Neural crest cell (in vitro differentiated cells): ENCODE measurements at regions not wholly inside any gene's neighbourhood (a gene's known extent, or its start where the extent isn't known, plus 50 kb on each side); places are given as distances from the start of the nearest gene placed in this dataset.

ENCODE experiments used
- DNase-seq: peaks from one replicate; pipeline ENCODE4 v3.0.0; 2021; ENCODE audit warnings: low read depth, mixed read lengths, low spot score
- H3K27ac Mint-ChIP-seq: one replicate; pipeline ENCODE4 v1.8.0; 2021; ENCODE audit warnings: mild to moderate bottlenecking, mixed read lengths; ENCODE audit not compliant: unreplicated experiment
- H3K27me3 Mint-ChIP-seq: 2 replicates; pipeline ENCODE4 v1.8.0; 2021; ENCODE audit warnings: low read depth, mild to moderate bottlenecking, mixed read lengths
- H3K36me3 Mint-ChIP-seq: 2 replicates; pipeline ENCODE4 v1.8.0; 2021; ENCODE audit warnings: low read depth, mild to moderate bottlenecking, mixed read lengths
- H3K4me1 Mint-ChIP-seq: 2 replicates; pipeline ENCODE4 v1.8.0; 2021; ENCODE audit warnings: mixed read lengths
- H3K4me3 Mint-ChIP-seq: one replicate; pipeline ENCODE4 v1.8.0; 2021; ENCODE audit warnings: mild to moderate bottlenecking, mixed read lengths
- H3K9me3 Mint-ChIP-seq: 2 replicates; pipeline ENCODE4 v1.8.0; 2021; ENCODE audit warnings: mixed read lengths
- TF ChIP-seq, protein P1 (sequence below): fragments of 200-600 bp; sonication (generic); conservative IDR thresholded peaks from 2 replicates; pipeline ENCODE4 v1.5.0; 2021; ENCODE audit warnings: antibody characterized with exemption, mild to moderate bottlenecking

DNA sequence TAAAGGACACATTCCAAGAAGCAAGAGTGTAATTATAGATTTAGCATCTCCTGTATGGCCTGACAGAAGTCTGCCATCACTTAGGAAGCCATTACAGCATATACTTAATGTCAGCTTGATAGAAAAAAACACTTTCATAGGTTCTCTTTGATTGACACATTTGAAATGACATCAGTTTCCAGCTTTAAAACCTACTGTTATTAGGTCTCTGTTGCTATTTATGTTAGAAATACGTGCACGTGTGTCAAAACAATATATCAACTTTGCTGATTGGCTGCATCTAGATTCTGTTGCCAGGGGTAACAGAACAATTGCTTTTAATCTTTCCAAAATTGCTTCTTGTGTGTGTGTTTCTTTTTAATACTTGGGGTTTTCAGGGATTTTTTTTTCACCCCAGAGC lies 389.3 kb upstream of the ATP11B start:
- H3K4me1 Mint-ChIP-seq = peaks cover 4% of the 10 kb centered on the region
- H3K27ac Mint-ChIP-seq = no peak overlapping the region
- peaks cover 3% of the 10 kb centered on the region for H3K9me3 Mint-ChIP-seq
- TF ChIP-seq, protein P1, sequence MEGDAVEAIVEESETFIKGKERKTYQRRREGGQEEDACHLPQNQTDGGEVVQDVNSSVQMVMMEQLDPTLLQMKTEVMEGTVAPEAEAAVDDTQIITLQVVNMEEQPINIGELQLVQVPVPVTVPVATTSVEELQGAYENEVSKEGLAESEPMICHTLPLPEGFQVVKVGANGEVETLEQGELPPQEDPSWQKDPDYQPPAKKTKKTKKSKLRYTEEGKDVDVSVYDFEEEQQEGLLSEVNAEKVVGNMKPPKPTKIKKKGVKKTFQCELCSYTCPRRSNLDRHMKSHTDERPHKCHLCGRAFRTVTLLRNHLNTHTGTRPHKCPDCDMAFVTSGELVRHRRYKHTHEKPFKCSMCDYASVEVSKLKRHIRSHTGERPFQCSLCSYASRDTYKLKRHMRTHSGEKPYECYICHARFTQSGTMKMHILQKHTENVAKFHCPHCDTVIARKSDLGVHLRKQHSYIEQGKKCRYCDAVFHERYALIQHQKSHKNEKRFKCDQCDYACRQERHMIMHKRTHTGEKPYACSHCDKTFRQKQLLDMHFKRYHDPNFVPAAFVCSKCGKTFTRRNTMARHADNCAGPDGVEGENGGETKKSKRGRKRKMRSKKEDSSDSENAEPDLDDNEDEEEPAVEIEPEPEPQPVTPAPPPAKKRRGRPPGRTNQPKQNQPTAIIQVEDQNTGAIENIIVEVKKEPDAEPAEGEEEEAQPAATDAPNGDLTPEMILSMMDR = no peak
- no peaks in the 10 kb centered on the region for H3K36me3 Mint-ChIP-seq
- no peak overlapping the region for H3K4me3 Mint-ChIP-seq
- H3K27me3 Mint-ChIP-seq = no peaks in the 10 kb centered on the region
- DNase-seq = no peak

DNA sequence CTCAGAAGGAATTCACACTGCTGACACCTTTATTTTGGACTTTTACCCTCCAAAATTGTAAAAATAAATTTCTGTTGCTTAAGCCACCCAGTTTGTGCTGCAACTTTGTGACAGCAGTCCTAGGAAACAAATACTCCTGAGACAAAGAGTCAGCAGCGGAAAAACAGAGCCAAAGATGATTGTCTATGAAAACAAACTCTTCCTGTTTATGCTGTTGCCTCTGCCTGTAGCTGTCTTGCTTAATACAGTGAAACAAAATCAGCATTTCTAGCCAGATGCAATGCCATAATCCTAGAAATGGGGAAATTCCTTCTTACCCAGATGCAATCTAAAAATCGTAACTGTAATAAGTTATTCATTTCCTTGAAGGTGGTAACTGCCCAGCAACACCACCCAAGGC lies 387.5 kb upstream of the ATP11B start:
- H3K4me1 Mint-ChIP-seq = no peaks in the 10 kb centered on the region
- no peaks in the 10 kb centered on the region for H3K36me3 Mint-ChIP-seq
- TF ChIP-seq, protein P1 = no peak
- no peak overlapping the region for H3K4me3 Mint-ChIP-seq
- peak overlapping the region; percentile 7 for H3K27ac Mint-ChIP-seq
- DNase-seq = no peak
- H3K9me3 Mint-ChIP-seq = peaks cover 7% of the 10 kb centered on the region
- no peaks in the 10 kb centered on the region for H3K27me3 Mint-ChIP-seq

GRCh38 chr3:182406786-182407185 lies 386.5 kb upstream of the ATP11B start:
- no peaks in the 10 kb centered on the region for H3K4me1 Mint-ChIP-seq
- no peaks in the 10 kb centered on the region for H3K27me3 Mint-ChIP-seq
- TF ChIP-seq, protein P1 = no peak
- no peak for DNase-seq
- H3K4me3 Mint-ChIP-seq = no peak overlapping the region
- H3K27ac Mint-ChIP-seq = no peak overlapping the region
- H3K36me3 Mint-ChIP-seq = no peaks in the 10 kb centered on the region
- H3K9me3 Mint-ChIP-seq = peaks cover 7% of the 10 kb centered on the region

- Mint-ChIP-seq H3K4me3 (no peak overlapping the region), H3K9me3 (peaks cover 4% of the 10 kb centered on the region), H3K27ac (no peak overlapping the region), H3K27me3 (no peaks in the 10 kb centered on the region), H3K4me1 (no peaks in the 10 kb centered on the region), H3K36me3 (no peaks in the 10 kb centered on the region)
- DNase-seq = no peak
- TF ChIP-seq, protein P1 = no peak
Measured at GRCh38 chr3:182410051-182410450, 383.3 kb upstream of the ATP11B start.

- Mint-ChIP-seq H3K27me3 (no peaks in the 10 kb centered on the region), H3K27ac (peak overlapping the region; percentile 9), H3K4me1 (no peaks in the 10 kb centered on the region), H3K4me3 (no peak overlapping the region), H3K9me3 (peaks cover 4% of the 10 kb centered on the region), H3K36me3 (no peaks in the 10 kb centered on the region)
- TF ChIP-seq, protein P1 = no peak
- DNase-seq = no peak
Measured at GRCh38 chr3:182412066-182412465, 381.2 kb upstream of the ATP11B start.

- Mint-ChIP-seq H3K9me3 (peaks cover 4% of the 10 kb centered on the region), H3K4me1 (no peaks in the 10 kb centered on the region), H3K36me3 (no peaks in the 10 kb centered on the region), H3K27me3 (no peaks in the 10 kb centered on the region), H3K4me3 (no peak overlapping the region), H3K27ac (no peak overlapping the region)
- DNase-seq = no peak
- TF ChIP-seq, protein P1 = no peak
Measured at GRCh38 chr3:182413061-182413460, 380.2 kb upstream of the ATP11B start.
